A549 (cell line): ENCODE measurements at regions not wholly inside any gene's neighbourhood (a gene's known extent, or its start where the extent isn't known, plus 50 kb on each side); places are given as distances from the start of the nearest gene placed in this dataset.
A peak's percentile ranks its signal among the peaks of the same experiment; 100 is the strongest.

Source experiments
- ATAC-seq, 2 experiments: fragments of 200-7000 bp in 1 of 2; fragments of >200 bp in 1 of 2; cut with Nextera tagmentation in 1 of 2; cut with Tn5 transposase in 1 of 2; 3 replicates each; pipeline versions ENCODE4 v1.8.0 to v1.9.1; 2018 to 2020; ENCODE audit warnings: mild to moderate bottlenecking in 1 of 2, moderate library complexity in 1 of 2
- CTCF ChIA-PET: fragments of 300-600 bp; sonication (Branson Sonifier 250); formaldehyde crosslinking; extraction: SDS; loops from one replicate; lab custom pipeline; 2021; ENCODE audit warnings: antibody characterized with exemption, inconsistent platforms; lab: Yijun Ruan, JAX
- POLR2A ChIA-PET: fragments of 350-600 bp; formaldehyde crosslinking; extraction: SDS; loops from one replicate; lab custom pipeline; 2021; ENCODE audit warnings: antibody characterized with exemption, inconsistent platforms; lab: Yijun Ruan, JAX
- DNase-seq, 2 experiments: peaks; one replicate each; pipeline versions ENCODE4 v3.0.0 to v3.0.0-alpha.2; 2011 to 2016; ENCODE audit warnings: low read depth in 1 of 2, low spot score in 1 of 2
- FAIRE-seq: peaks from 2 replicates; lab custom pipeline; 2011; peaks lifted over from hg19 to GRCh38; lab: Jason Lieb, UNC
- H3K27ac ChIP-seq, 2 experiments: fragments of >200 bp; sonication (Bioruptor Twin); formaldehyde crosslinking; 3 replicates each; pipeline ENCODE4 v1.5.1; 2016 to 2017
- H3K4me1 ChIP-seq: fragments of >200 bp; sonication (Bioruptor Twin); formaldehyde crosslinking; 3 replicates; pipeline ENCODE4 v1.6.1; 2016
- H3K4me2 ChIP-seq: fragments of >200 bp; sonication (Bioruptor Twin); formaldehyde crosslinking; 3 replicates; pipeline ENCODE4 v1.6.1; 2016
- H3K4me3 ChIP-seq: fragments of >200 bp; sonication (Bioruptor Twin); formaldehyde crosslinking; 3 replicates; pipeline ENCODE4 v1.5.1; 2016
- H3K9me3 ChIP-seq: fragments of >200 bp; sonication (Bioruptor Twin); formaldehyde crosslinking; 3 replicates; pipeline ENCODE4 v1.6.1; 2016
- BHLHE40 ChIP-seq: IDR thresholded peaks from 2 replicates; pipeline ENCODE4 v1.6.1; 2012; ENCODE audit warnings: low read depth, low read length, inconsistent platforms
- CHD4 ChIP-seq: fragments of 200-600 bp; sonication (generic); IDR thresholded peaks from 2 replicates; pipeline ENCODE4 v1.6.1; 2016; ENCODE audit warnings: antibody characterized with exemption, mild to moderate bottlenecking, borderline replicate concordance
- EHF ChIP-seq: fragments of 250-450 bp; sonication (Bioruptor Pico); IDR thresholded peaks from 2 replicates; pipeline ENCODE4 v1.5.0; 2020; ENCODE audit warnings: mild to moderate bottlenecking
- EP300 ChIP-seq, 2 experiments: fragments of >200 bp; sonication (Bioruptor Twin); formaldehyde crosslinking; IDR thresholded peaks; 2 replicates in 1 of 2; 3 replicates in 1 of 2; pipeline ENCODE4 v1.6.1; 2016 to 2017
- GATA3 ChIP-seq: IDR thresholded peaks from 2 replicates; pipeline ENCODE4 v1.6.1; 2012; ENCODE audit warnings: borderline replicate concordance
- HDAC2 ChIP-seq: fragments of 200-600 bp; sonication (generic); IDR thresholded peaks from 2 replicates; pipeline ENCODE4 v1.6.1; 2016
- HEYL ChIP-seq: fragments of 250-450 bp; sonication (Bioruptor Pico); IDR thresholded peaks from 2 replicates; pipeline ENCODE4 v1.8.0; 2021; ENCODE audit warnings: mild to moderate bottlenecking, moderate library complexity
- HOXB13 ChIP-seq: fragments of 250-450 bp; sonication (Bioruptor Pico); IDR thresholded peaks from 2 replicates; pipeline ENCODE4 v1.5.0; 2020; ENCODE audit warnings: low read depth, mild to moderate bottlenecking, moderate library complexity
- KDM1A ChIP-seq: fragments of 200-600 bp; sonication (generic); IDR thresholded peaks from 2 replicates; pipeline ENCODE4 v1.6.1; 2016; ENCODE audit warnings: low read depth, mild to moderate bottlenecking
- KDM5A ChIP-seq: fragments of 200-600 bp; sonication (generic); IDR thresholded peaks from 2 replicates; pipeline ENCODE4 v1.6.1; 2016; ENCODE audit warnings: antibody characterized with exemption, mild to moderate bottlenecking
- POLR2AphosphoS2 ChIP-seq: conservative IDR thresholded peaks from 2 replicates; pipeline ENCODE4 v1.6.1; 2012; ENCODE audit warnings: low read length, improper control_type of control experiment, inconsistent platforms
- RAD21 ChIP-seq, 2 experiments: fragments of >200 bp in 1 of 2; sonication (Bioruptor Twin) in 1 of 2; formaldehyde crosslinking in 1 of 2; IDR thresholded peaks in 1 of 2; conservative IDR thresholded peaks in 1 of 2; 2 replicates in 1 of 2; 3 replicates in 1 of 2; pipeline ENCODE4 v1.6.1; 2012 to 2018; ENCODE audit warnings: inconsistent platforms in 1 of 2
- RARB ChIP-seq: fragments of 250-450 bp; sonication (Bioruptor Pico); IDR thresholded peaks from 2 replicates; pipeline ENCODE4 v1.8.0; 2021; ENCODE audit warnings: mild to moderate bottlenecking, moderate library complexity
- RNF2 ChIP-seq: fragments of 200-600 bp; sonication (generic); IDR thresholded peaks from 2 replicates; pipeline ENCODE4 v1.6.1; 2016; ENCODE audit warnings: low read depth, mild to moderate bottlenecking, antibody characterized with exemption, moderate library complexity, borderline replicate concordance
- SMC3 ChIP-seq: fragments of >200 bp; sonication (Bioruptor Twin); formaldehyde crosslinking; IDR thresholded peaks from 3 replicates; pipeline ENCODE4 v1.6.1; 2018; ENCODE audit warnings: inconsistent platforms
- SREBF2 ChIP-seq: fragments of 450-650 bp; IDR thresholded peaks from 2 replicates; pipeline ENCODE4 v1.6.1; 2014; ENCODE audit warnings: mild to moderate bottlenecking, moderate library complexity
- TFCP2L1 ChIP-seq: fragments of 250-450 bp; sonication (Bioruptor Pico); IDR thresholded peaks from 2 replicates; pipeline ENCODE4 v1.5.0; 2021; ENCODE audit warnings: mild to moderate bottlenecking
- TP53 ChIP-seq: fragments of 250-450 bp; sonication (Bioruptor Pico); IDR thresholded peaks from 2 replicates; pipeline ENCODE4 v1.5.0; 2021; ENCODE audit warnings: mild to moderate bottlenecking, moderate library complexity
- ZC3H11A ChIP-seq: fragments of 450-650 bp; IDR thresholded peaks from 2 replicates; pipeline ENCODE4 v1.6.1; 2014; ENCODE audit warnings: antibody characterized with exemption, mild to moderate bottlenecking
- WGBS: methylation state at CpG from one replicate; pipeline ENCODE4 v1.1.6; 2017; ENCODE audit errors: missing lambda C conversion rate; 5-methylcytosine and 5-hydroxymethylcytosine counted together
- TF ChIP-seq, protein P1 (sequence below): fragments of 250-450 bp; sonication (Bioruptor Pico); IDR thresholded peaks from 2 replicates; pipeline ENCODE4 v1.5.0; 2021; ENCODE audit warnings: mild to moderate bottlenecking, moderate library complexity, borderline replicate concordance
- TF ChIP-seq, protein P2 (sequence below): IDR thresholded peaks from 2 replicates; pipeline ENCODE4 v1.6.1; 2012
- TF ChIP-seq, protein P3 (sequence below): fragments of >200 bp; sonication (Bioruptor Twin); formaldehyde crosslinking; IDR thresholded peaks from 3 replicates; pipeline ENCODE4 v1.5.1; 2016
- TF ChIP-seq, protein P4 (sequence below): fragments of 250-450 bp; sonication (Bioruptor Pico); IDR thresholded peaks from 2 replicates; pipeline ENCODE4 v1.5.0; 2020; ENCODE audit warnings: low read depth, mild to moderate bottlenecking, moderate library complexity
- TF ChIP-seq, protein P5 (sequence below): fragments of 200-600 bp; sonication (generic); IDR thresholded peaks from 2 replicates; pipeline ENCODE4 v1.6.1; 2016; ENCODE audit warnings: antibody characterized with exemption, mild to moderate bottlenecking, moderate library complexity
- TF ChIP-seq, protein P6 (sequence below): IDR thresholded peaks from 2 replicates; pipeline ENCODE4 v1.6.1; 2012; ENCODE audit warnings: low read depth, borderline replicate concordance

DNA sequence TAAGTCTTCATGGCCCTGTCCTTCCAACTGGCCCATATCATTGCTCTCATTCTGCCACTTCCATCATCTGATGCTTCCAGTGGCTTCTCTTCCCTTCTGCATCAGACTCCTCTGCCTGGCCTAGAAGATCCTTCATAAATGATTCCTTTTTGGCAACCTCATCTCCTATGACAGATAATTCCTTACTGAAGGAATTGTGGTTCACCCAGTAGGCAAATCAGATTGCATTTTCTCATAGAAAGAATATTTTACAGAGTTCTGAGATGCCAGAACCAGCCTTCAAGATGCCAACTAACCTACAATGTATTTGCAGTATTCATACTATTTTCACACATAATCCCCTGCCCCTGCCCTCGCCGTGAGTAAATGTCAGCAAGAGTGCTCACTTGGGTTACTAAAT, 423.0 kb upstream of the TGFBR2 start:
- H3K4me1 ChIP-seq = no peaks in the 10 kb centered on the region
- no peak for FAIRE-seq
- DNase-seq = no peak
- CTCF ChIA-PET = interaction anchor here (1.3 kb wide), 1 partner anchor 8 kb away, joined by 5 read pairs; no protein-coding TSS in a partner anchor
- TF ChIP-seq, protein P1, sequence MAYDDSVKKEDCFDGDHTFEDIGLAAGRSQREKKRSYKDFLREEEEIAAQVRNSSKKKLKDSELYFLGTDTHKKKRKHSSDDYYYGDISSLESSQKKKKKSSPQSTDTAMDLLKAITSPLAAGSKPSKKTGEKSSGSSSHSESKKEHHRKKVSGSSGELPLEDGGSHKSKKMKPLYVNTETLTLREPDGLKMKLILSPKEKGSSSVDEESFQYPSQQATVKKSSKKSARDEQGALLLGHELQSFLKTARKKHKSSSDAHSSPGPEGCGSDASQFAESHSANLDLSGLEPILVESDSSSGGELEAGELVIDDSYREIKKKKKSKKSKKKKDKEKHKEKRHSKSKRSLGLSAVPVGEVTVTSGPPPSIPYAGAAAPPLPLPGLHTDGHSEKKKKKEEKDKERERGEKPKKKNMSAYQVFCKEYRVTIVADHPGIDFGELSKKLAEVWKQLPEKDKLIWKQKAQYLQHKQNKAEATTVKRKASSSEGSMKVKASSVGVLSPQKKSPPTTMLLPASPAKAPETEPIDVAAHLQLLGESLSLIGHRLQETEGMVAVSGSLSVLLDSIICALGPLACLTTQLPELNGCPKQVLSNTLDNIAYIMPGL (CRISPR knock-in tag) = no peak
- TF ChIP-seq EP300 (IDR thresholded peaks at IDR 0.05) (no peak), SREBF2 (no peak)
- TF ChIP-seq, protein P2, sequence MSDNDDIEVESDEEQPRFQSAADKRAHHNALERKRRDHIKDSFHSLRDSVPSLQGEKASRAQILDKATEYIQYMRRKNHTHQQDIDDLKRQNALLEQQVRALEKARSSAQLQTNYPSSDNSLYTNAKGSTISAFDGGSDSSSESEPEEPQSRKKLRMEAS = no peak
- TF ChIP-seq, all 56 proteins: peak for 0
- Histone ChIP-seq H3K4me3 (no peak overlapping the region), H3K4me2 (no peak overlapping the region), H3K27ac (no peak overlapping the region), H3K9me3 (no peaks in the 10 kb centered on the region)
- ATAC-seq = no peak
- POLR2A ChIA-PET = no interaction called here
- WGBS = 91% methylated on average over 2 of the region's 2 CpGs

DNA sequence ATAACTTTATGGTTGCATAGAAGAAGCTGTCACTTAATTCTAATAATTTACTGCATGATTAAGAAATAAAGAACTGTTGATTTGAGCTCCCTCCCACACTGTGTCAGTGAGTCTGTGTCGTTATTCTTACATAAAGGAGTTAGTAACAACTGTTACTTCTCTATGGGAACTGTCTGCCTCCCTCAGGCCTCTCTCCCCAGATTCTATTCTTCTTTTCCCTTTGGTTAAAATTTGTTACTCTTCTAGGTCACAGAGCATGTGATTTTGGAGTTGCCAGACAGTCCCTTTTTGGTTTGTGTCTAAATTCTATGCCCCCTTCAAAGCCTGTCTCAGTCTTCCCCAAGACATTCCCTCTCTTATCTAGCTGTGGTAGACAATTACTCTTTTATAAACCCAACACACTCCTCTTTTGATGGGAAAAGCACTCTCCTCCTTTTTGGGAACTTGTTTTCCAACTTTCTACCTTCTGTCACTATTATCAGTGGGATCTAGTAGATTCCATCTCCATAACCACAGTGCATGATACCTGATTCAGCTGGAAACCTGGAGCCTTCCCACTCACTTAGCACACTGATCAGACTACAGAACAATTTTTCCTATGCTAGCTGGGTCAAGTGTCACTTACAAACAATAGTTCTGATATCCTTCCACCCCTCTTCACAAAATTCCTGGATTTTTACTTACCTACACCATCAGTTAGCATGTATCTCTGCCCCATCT, 422.1 kb upstream of the TGFBR2 start:
- FAIRE-seq = no peak
- no peaks in the 10 kb centered on the region for H3K4me1 ChIP-seq
- no peak for ATAC-seq
- no peaks in the 10 kb centered on the region for H3K9me3 ChIP-seq
- WGBS = 58% methylated on average over 1 of the region's 1 CpG
- no peak overlapping the region for H3K4me2 ChIP-seq
- H3K27ac ChIP-seq = 0 out of 6 replicates have a peak overlapping the region, but pooled peaks of 1 of the 2 experiments have one; percentile 20
- no peak for DNase-seq
- H3K4me3 ChIP-seq = no peak overlapping the region
- ChIA-PET POLR2A (no interaction called here), CTCF (interaction anchor here (1.3 to 2.0 kb wide), 2 partner anchors 9 to 14 kb away, joined by 5 to 7 read pairs; no protein-coding TSS in a partner anchor)
- TF ChIP-seq RAD21 (conservative IDR thresholded peaks at IDR 0.05 in 1 of 2, IDR thresholded peaks at IDR 0.05 in 1 of 2) = no peak
- TF ChIP-seq CHD4 = no peak
- no peak for TF ChIP-seq HEYL (CRISPR knock-in tag)
- no peak for TF ChIP-seq TFCP2L1
- TF ChIP-seq POLR2AphosphoS2 = no peak
- no peak for TF ChIP-seq HOXB13 (CRISPR knock-in tag)
- no peak for TF ChIP-seq BHLHE40
- TF ChIP-seq EHF (CRISPR knock-in tag) = no peak
- no peak for TF ChIP-seq SMC3
- no peak for TF ChIP-seq RNF2
- no peak for TF ChIP-seq TP53 (CRISPR knock-in tag)
- no peak for TF ChIP-seq GATA3
- no peak for TF ChIP-seq KDM5A
- TF ChIP-seq, protein P2 = no peak
- TF ChIP-seq, protein P3, sequence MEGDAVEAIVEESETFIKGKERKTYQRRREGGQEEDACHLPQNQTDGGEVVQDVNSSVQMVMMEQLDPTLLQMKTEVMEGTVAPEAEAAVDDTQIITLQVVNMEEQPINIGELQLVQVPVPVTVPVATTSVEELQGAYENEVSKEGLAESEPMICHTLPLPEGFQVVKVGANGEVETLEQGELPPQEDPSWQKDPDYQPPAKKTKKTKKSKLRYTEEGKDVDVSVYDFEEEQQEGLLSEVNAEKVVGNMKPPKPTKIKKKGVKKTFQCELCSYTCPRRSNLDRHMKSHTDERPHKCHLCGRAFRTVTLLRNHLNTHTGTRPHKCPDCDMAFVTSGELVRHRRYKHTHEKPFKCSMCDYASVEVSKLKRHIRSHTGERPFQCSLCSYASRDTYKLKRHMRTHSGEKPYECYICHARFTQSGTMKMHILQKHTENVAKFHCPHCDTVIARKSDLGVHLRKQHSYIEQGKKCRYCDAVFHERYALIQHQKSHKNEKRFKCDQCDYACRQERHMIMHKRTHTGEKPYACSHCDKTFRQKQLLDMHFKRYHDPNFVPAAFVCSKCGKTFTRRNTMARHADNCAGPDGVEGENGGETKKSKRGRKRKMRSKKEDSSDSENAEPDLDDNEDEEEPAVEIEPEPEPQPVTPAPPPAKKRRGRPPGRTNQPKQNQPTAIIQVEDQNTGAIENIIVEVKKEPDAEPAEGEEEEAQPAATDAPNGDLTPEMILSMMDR = no peak
- TF ChIP-seq HDAC2 = no peak

DNA sequence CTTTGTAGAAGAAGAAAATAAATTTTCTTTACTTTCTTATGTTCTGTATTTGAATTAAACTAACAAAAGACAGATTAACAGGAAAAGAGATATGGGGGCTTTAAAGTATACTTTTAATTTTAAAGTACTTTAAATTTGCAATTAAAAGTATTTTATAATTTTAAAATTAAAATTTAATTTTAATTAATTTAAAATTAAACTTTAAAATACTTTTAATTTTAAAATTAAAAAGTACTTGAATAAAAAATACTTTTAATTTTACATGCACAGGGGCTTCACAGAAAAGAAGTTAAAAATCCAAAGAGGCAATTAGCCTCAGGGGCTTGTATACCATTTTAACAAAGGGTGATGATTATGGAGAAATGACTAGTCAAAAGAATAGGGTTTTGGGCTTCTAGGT, 420.5 kb upstream of the TGFBR2 start:
- POLR2A ChIA-PET = no interaction called here
- no peaks in the 10 kb centered on the region for H3K9me3 ChIP-seq
- H3K4me2 ChIP-seq = no peak overlapping the region
- CTCF ChIA-PET = interaction anchor here (2.0 kb wide), 1 partner anchor 13 kb away, joined by 7 read pairs; no protein-coding TSS in a partner anchor
- no peak overlapping the region for H3K27ac ChIP-seq
- DNase-seq = no peak
- no peak overlapping the region for H3K4me3 ChIP-seq
- no peak for ATAC-seq
- H3K4me1 ChIP-seq = no peaks in the 10 kb centered on the region
- no peak for FAIRE-seq
- TF ChIP-seq KDM1A = no peak
- TF ChIP-seq, protein P4, sequence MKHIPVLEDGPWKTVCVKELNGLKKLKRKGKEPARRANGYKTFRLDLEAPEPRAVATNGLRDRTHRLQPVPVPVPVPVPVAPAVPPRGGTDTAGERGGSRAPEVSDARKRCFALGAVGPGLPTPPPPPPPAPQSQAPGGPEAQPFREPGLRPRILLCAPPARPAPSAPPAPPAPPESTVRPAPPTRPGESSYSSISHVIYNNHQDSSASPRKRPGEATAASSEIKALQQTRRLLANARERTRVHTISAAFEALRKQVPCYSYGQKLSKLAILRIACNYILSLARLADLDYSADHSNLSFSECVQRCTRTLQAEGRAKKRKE (CRISPR knock-in tag) = no peak
- no peak for TF ChIP-seq ZC3H11A
- no peak for TF ChIP-seq GATA3
- TF ChIP-seq, protein P5, sequence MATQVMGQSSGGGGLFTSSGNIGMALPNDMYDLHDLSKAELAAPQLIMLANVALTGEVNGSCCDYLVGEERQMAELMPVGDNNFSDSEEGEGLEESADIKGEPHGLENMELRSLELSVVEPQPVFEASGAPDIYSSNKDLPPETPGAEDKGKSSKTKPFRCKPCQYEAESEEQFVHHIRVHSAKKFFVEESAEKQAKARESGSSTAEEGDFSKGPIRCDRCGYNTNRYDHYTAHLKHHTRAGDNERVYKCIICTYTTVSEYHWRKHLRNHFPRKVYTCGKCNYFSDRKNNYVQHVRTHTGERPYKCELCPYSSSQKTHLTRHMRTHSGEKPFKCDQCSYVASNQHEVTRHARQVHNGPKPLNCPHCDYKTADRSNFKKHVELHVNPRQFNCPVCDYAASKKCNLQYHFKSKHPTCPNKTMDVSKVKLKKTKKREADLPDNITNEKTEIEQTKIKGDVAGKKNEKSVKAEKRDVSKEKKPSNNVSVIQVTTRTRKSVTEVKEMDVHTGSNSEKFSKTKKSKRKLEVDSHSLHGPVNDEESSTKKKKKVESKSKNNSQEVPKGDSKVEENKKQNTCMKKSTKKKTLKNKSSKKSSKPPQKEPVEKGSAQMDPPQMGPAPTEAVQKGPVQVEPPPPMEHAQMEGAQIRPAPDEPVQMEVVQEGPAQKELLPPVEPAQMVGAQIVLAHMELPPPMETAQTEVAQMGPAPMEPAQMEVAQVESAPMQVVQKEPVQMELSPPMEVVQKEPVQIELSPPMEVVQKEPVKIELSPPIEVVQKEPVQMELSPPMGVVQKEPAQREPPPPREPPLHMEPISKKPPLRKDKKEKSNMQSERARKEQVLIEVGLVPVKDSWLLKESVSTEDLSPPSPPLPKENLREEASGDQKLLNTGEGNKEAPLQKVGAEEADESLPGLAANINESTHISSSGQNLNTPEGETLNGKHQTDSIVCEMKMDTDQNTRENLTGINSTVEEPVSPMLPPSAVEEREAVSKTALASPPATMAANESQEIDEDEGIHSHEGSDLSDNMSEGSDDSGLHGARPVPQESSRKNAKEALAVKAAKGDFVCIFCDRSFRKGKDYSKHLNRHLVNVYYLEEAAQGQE = no peak
- TF ChIP-seq, protein P6, sequence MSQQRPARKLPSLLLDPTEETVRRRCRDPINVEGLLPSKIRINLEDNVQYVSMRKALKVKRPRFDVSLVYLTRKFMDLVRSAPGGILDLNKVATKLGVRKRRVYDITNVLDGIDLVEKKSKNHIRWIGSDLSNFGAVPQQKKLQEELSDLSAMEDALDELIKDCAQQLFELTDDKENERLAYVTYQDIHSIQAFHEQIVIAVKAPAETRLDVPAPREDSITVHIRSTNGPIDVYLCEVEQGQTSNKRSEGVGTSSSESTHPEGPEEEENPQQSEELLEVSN = no peak
- no peak for TF ChIP-seq RARB
